Osteoblast (primary cell): ENCODE measurements at regions not wholly inside any gene's neighbourhood (a gene's known extent, or its start where the extent isn't known, plus 50 kb on each side); places are given as distances from the start of the nearest gene placed in this dataset.

ENCODE experiments used
- DNase-seq: peaks from one replicate; pipeline ENCODE4 v3.0.0; 2011; ENCODE audit warnings: low spot score, mixed read lengths; ENCODE audit not compliant: insufficient read length; ENCODE audit errors: missing footprints
- H2AFZ ChIP-seq: 2 replicates; pipeline ENCODE4 v1.6.0; 2011; ENCODE audit warnings: mild to moderate bottlenecking, low read length
- H3K27ac ChIP-seq: 2 replicates; pipeline ENCODE4 v1.5.1; 2011; ENCODE audit warnings: mild to moderate bottlenecking, low read depth, low read length, moderate library complexity
- H3K27me3 ChIP-seq: 2 replicates; pipeline ENCODE4 v1.6.0; 2012; ENCODE audit warnings: mild to moderate bottlenecking, control low read depth, inconsistent platforms, low read length, moderate library complexity; ENCODE audit not compliant: insufficient read depth
- H3K36me3 ChIP-seq: 2 replicates; pipeline ENCODE4 v1.5.1; 2011; ENCODE audit warnings: mild to moderate bottlenecking, low read length, control low read depth, moderate library complexity; ENCODE audit not compliant: insufficient read depth
- H3K4me1 ChIP-seq: 2 replicates; pipeline ENCODE4 v1.5.1; 2011; ENCODE audit warnings: mild to moderate bottlenecking, low read length, control low read depth, moderate library complexity; ENCODE audit not compliant: insufficient read depth
- H3K4me2 ChIP-seq: 2 replicates; pipeline ENCODE4 v1.6.0; 2011; ENCODE audit warnings: mild to moderate bottlenecking, low read length; ENCODE audit not compliant: insufficient read depth
- H3K4me3 ChIP-seq: fragments of 200-600 bp; sonication (generic); 3 replicates; pipeline ENCODE4 v1.5.1; 2012; ENCODE audit warnings: mild to moderate bottlenecking, low read length, inconsistent platforms; ENCODE audit not compliant: insufficient read depth
- H3K79me2 ChIP-seq: 2 replicates; pipeline ENCODE4 v1.6.0; 2012; ENCODE audit warnings: mild to moderate bottlenecking, low read length, control low read depth, inconsistent platforms; ENCODE audit not compliant: insufficient read depth
- H3K9me3 ChIP-seq: 2 replicates; pipeline ENCODE4 v1.5.1; 2011; ENCODE audit warnings: low read depth, low read length, control low read depth
- H4K20me1 ChIP-seq: 2 replicates; pipeline ENCODE4 v1.6.0; 2012; ENCODE audit warnings: mild to moderate bottlenecking, low read length, control low read depth; ENCODE audit not compliant: insufficient read depth
- TF ChIP-seq, protein P1 (sequence below): IDR thresholded peaks from 2 replicates; pipeline ENCODE4 v1.5.1; 2011; ENCODE audit warnings: mild to moderate bottlenecking, low read depth, low read length, moderate library complexity; ENCODE audit errors: extremely low read depth

DNA sequence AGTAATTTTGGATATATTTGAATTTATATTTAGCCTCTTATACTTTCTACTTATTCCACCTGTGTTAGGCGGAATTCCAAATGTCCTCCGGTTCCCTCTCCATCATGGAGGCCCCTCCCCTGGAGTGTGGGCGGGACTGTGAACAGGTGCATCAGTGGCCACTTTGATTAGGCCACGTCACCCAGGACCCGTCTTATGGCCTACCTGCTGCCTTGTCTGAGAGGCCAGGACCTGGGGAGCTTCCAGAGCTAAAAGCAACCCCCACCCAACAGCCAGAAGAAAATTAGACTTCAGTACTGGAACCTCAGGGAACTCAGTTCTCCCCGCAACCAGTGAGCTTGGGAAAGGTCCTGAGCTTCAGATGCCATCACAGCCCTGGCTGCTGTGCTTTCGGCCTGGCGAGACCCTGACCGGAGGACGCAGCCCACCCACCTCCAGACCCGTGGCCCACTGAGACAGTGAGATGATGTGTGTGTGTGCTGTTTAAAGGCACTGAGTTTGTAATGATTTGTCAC is 200.2 kb upstream of the SOX1 start:
- H3K4me1 ChIP-seq, result no peaks in the 10 kb centered on the region
- H3K79me2 ChIP-seq, result no peaks in the 10 kb centered on the region
- H4K20me1 ChIP-seq, result no peaks in the 10 kb centered on the region
- TF ChIP-seq, protein P1, sequence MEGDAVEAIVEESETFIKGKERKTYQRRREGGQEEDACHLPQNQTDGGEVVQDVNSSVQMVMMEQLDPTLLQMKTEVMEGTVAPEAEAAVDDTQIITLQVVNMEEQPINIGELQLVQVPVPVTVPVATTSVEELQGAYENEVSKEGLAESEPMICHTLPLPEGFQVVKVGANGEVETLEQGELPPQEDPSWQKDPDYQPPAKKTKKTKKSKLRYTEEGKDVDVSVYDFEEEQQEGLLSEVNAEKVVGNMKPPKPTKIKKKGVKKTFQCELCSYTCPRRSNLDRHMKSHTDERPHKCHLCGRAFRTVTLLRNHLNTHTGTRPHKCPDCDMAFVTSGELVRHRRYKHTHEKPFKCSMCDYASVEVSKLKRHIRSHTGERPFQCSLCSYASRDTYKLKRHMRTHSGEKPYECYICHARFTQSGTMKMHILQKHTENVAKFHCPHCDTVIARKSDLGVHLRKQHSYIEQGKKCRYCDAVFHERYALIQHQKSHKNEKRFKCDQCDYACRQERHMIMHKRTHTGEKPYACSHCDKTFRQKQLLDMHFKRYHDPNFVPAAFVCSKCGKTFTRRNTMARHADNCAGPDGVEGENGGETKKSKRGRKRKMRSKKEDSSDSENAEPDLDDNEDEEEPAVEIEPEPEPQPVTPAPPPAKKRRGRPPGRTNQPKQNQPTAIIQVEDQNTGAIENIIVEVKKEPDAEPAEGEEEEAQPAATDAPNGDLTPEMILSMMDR, result no peak
- no peaks in the 10 kb centered on the region for H3K9me3 ChIP-seq
- no peaks in the 10 kb centered on the region for H3K27me3 ChIP-seq
- no peak overlapping the region for H3K27ac ChIP-seq
- no peak for DNase-seq
- no peak overlapping the region for H3K4me3 ChIP-seq
- no peak overlapping the region for H2AFZ ChIP-seq
- no peak overlapping the region for H3K4me2 ChIP-seq
- no peaks in the 10 kb centered on the region for H3K36me3 ChIP-seq

DNA sequence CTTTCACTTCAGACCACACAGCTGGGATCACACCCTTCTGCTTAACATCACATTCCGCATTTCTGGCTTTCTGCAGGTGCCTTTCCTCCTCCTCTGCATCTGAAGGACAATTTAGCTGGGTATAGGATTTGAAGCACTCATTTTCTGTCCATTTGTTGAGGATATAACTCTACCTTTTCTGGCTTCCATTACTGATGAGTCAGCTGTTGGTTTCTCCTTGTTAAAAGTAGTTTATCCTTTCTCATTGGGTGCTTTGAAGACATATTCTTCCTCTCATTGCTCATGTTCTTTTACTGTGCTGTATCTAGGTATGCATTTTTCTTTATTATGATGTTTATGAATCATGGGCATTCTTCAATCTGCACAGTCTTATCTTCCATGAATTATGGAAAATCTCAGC is 199.3 kb upstream of the SOX1 start:
- Histone ChIP-seq H2AFZ (no peak overlapping the region), H3K4me2 (no peak overlapping the region), H3K9me3 (no peaks in the 10 kb centered on the region), H3K27ac (no peak overlapping the region), H3K27me3 (no peaks in the 10 kb centered on the region), H3K4me3 (no peak overlapping the region), H3K36me3 (no peaks in the 10 kb centered on the region), H3K79me2 (no peaks in the 10 kb centered on the region), H4K20me1 (no peaks in the 10 kb centered on the region), H3K4me1 (no peaks in the 10 kb centered on the region)
- DNase-seq, result no peak
- TF ChIP-seq, protein P1, result no peak

DNA sequence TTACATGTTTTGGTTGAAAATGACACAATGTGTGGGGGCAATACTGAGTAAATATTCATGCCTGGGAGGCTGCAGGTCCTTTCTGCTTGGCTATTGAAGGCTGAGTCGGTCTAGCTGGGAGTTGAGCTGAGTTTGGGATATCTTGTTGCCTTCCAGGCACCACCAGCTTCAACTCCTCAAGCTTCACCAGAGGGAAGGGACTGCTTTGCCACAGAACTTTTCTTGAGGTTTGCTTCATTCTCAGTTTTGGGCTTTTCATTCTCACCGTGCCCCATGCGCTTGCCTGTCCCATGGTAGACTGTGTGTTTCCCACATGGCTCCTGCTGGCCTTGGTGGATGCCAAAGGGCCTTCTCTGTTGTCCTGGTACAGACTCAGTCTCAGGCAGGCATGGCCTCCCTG is 198.2 kb upstream of the SOX1 start:
- Histone ChIP-seq H3K4me1 (no peaks in the 10 kb centered on the region), H4K20me1 (no peaks in the 10 kb centered on the region), H3K27ac (no peak overlapping the region), H3K4me2 (no peak overlapping the region), H3K4me3 (no peak overlapping the region), H3K27me3 (no peaks in the 10 kb centered on the region), H3K36me3 (no peaks in the 10 kb centered on the region), H3K9me3 (no peaks in the 10 kb centered on the region), H3K79me2 (no peaks in the 10 kb centered on the region), H2AFZ (no peak overlapping the region)
- TF ChIP-seq, protein P1, result no peak
- DNase-seq, result no peak

DNA sequence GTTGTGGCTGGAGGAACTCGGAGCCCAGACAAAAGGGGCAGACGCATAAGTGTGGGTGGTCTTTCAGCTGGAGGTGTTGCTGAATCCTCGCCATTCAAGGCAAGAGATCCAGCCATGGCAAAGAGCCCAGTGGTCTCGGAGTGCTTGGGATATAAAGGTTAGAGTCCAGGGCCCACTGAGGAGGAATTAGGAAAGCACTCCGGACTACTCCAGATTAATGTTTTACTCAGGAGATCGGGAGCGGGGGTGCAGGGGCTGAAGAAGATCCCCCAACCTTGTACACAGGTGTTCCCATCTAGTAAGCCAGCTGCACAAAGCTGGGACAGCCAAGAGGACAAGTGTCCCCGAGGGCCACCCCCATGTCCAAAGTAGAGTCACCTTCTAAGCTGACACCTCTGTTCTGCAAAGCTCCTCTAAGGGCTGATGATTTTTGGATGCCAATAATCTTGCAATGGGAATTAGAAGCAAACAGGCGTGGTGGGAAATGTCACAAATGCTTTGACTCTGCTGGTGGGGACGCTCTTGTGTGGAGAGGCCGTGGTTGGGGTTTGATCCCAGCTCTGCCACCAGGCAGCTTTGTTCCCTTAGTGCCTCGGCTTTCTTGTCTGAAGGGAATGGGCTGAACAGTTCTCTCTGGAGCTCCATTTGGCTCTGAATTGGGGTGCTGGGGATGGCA is 194.3 kb upstream of the SOX1 start:
- no peaks in the 10 kb centered on the region for H3K4me1 ChIP-seq
- no peak overlapping the region for H3K4me2 ChIP-seq
- H3K36me3 ChIP-seq, result no peaks in the 10 kb centered on the region
- no peak for DNase-seq
- H4K20me1 ChIP-seq, result no peaks in the 10 kb centered on the region
- no peaks in the 10 kb centered on the region for H3K79me2 ChIP-seq
- H2AFZ ChIP-seq, result no peak overlapping the region
- H3K4me3 ChIP-seq, result no peak overlapping the region
- no peak overlapping the region for H3K27ac ChIP-seq
- TF ChIP-seq, protein P1, result no peak
- H3K27me3 ChIP-seq, result no peaks in the 10 kb centered on the region
- H3K9me3 ChIP-seq, result no peaks in the 10 kb centered on the region
